HFFc6 (cell line): ENCODE measurements at regions not wholly inside any gene's neighbourhood (a gene's known extent, or its start where the extent isn't known, plus 50 kb on each side); places are given as distances from the start of the nearest gene placed in this dataset.

ENCODE experiments used
- DNase-seq: peaks from one replicate; pipeline ENCODE4 v3.0.0-alpha.2; 2018
- H3K27ac Mint-ChIP-seq: 2 replicates; pipeline ENCODE4 v1.8.0; 2020; ENCODE audit warnings: mild to moderate bottlenecking, mixed read lengths
- H3K27me3 Mint-ChIP-seq: 2 replicates; pipeline ENCODE4 v1.8.0; 2021; ENCODE audit warnings: mild to moderate bottlenecking, moderate library complexity, mixed read lengths; ENCODE audit not compliant: insufficient read depth
- H3K36me3 Mint-ChIP-seq: 2 replicates; pipeline ENCODE4 v1.8.0; 2021; ENCODE audit warnings: low read depth, mixed read lengths
- H3K4me1 Mint-ChIP-seq: 2 replicates; pipeline ENCODE4 v1.8.0; 2020; ENCODE audit warnings: low read depth, mixed read lengths
- H3K4me3 Mint-ChIP-seq: 2 replicates; pipeline ENCODE4 v1.8.0; 2020; ENCODE audit warnings: mild to moderate bottlenecking, moderate library complexity, mixed read lengths
- H3K9me3 Mint-ChIP-seq: 2 replicates; pipeline ENCODE4 v1.8.0; 2020; ENCODE audit warnings: mild to moderate bottlenecking, mixed read lengths
- CTCF ChIP-seq: fragments of 200-600 bp; sonication (generic); IDR thresholded peaks from 2 replicates; pipeline ENCODE4 v1.5.0; 2021; ENCODE audit warnings: antibody characterized with exemption, mild to moderate bottlenecking

- Mint-ChIP-seq H3K9me3 (no peaks in the 10 kb centered on the region; the same call in 1 of the 2 replicates), H3K4me1 (no peaks in the 10 kb centered on the region), H3K27ac (no peak overlapping the region), H3K4me3 (no peak overlapping the region), H3K27me3 (peaks cover 8% of the 10 kb centered on the region), H3K36me3 (no peaks in the 10 kb centered on the region; the same call in 1 of the 2 replicates)
- TF ChIP-seq CTCF = no peak
- no peak for DNase-seq
These were observed 217.5 kb downstream of the DRD1 start for GRCh38 chr5:175226506-175226905.

- no peaks in the 10 kb centered on the region; the same call in 1 of the 2 replicates for H3K36me3 Mint-ChIP-seq
These were observed 220.7 kb downstream of the DRD1 start for GRCh38 chr5:175223291-175223690.

GRCh38 chr5:175222621-175223020 lies 221.4 kb downstream of the DRD1 start:
- Mint-ChIP-seq H3K4me3 (no peak overlapping the region), H3K9me3 (no peaks in the 10 kb centered on the region; the same call in 1 of the 2 replicates), H3K27me3 (peaks cover 8% of the 10 kb centered on the region), H3K4me1 (peaks cover 11% of the 10 kb centered on the region; the same call in 1 of the 2 replicates), H3K36me3 (no peaks in the 10 kb centered on the region; the same call in 1 of the 2 replicates), H3K27ac (no peak overlapping the region)
- no peak for TF ChIP-seq CTCF
- no peak for DNase-seq

More at GRCh38 chr5:175223291-175223690, 220.7 kb downstream of the DRD1 start:
- peaks cover 11% of the 10 kb centered on the region; the same call in 1 of the 2 replicates for H3K4me1 Mint-ChIP-seq
- H3K4me3 Mint-ChIP-seq = no peak overlapping the region
- no peak for DNase-seq
- H3K27ac Mint-ChIP-seq = no peak overlapping the region
- peaks cover 8% of the 10 kb centered on the region for H3K27me3 Mint-ChIP-seq
- H3K9me3 Mint-ChIP-seq = no peaks in the 10 kb centered on the region; the same call in 1 of the 2 replicates
- TF ChIP-seq CTCF = no peak

DNA sequence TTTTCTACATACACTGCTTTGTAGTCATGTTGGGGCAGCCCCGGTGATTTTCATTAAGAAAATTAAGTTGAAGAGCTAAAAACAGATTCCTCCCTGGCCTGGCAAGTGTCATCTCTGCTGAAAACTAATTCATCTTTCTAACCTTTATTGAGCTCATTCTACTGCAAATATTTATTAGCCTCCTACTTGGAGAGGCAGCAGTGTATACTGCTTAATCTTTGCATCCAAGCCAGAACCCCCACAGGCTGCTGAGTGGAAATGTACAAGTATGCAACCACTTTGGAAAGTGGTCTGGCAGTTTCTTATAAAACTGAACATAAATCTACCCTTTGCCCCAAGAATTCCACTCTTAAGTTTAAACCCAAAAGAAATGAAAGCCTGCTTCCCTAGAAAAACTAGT lies 223.4 kb downstream of the DRD1 start:
- Mint-ChIP-seq H3K4me1 (peaks cover 22% of the 10 kb centered on the region; the same call in 1 of the 2 replicates), H3K9me3 (peaks cover 9% of the 10 kb centered on the region; the same call in 1 of the 2 replicates), H3K4me3 (no peak overlapping the region), H3K36me3 (no peaks in the 10 kb centered on the region; the same call in 1 of the 2 replicates), H3K27ac (no peak overlapping the region), H3K27me3 (peaks cover 6% of the 10 kb centered on the region)
- no peak for DNase-seq
- no peak for TF ChIP-seq CTCF

DNA sequence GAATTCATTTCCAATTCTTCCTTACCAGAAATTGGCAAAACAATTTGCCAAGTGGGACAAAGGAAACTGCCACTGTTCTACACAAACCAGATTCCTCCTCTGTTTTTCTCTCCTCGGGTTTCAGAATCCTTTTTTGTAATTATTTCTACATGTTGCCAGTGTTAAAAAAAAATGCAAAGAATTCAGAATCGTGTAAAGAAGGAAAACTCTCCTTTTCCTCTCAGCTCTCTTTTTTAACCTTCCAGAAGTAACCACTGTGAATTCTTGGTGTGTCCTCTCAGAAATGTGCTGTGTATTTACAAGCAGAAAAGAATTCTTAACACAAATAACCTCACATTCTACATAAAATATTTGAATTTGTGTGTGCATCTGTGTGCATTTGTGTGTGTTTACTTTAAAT lies 224.6 kb downstream of the DRD1 start:
- no peak overlapping the region; the same call in 1 of the 2 replicates for H3K27ac Mint-ChIP-seq
- no peak for TF ChIP-seq CTCF

More for the DNA sequence above, 224.6 kb downstream of the DRD1 start:
- H3K36me3 Mint-ChIP-seq = no peaks in the 10 kb centered on the region; the same call in 1 of the 2 replicates
- no peak overlapping the region for H3K4me3 Mint-ChIP-seq
- H3K9me3 Mint-ChIP-seq = peaks cover 9% of the 10 kb centered on the region; the same call in 1 of the 2 replicates
- H3K27me3 Mint-ChIP-seq = peaks cover 6% of the 10 kb centered on the region
- no peak for DNase-seq
- peaks cover 23% of the 10 kb centered on the region; the same call in 1 of the 2 replicates for H3K4me1 Mint-ChIP-seq
